HUES48 (cell line): ENCODE measurements at regions not wholly inside any gene's neighbourhood (a gene's known extent, or its start where the extent isn't known, plus 50 kb on each side); places are given as distances from the start of the nearest gene placed in this dataset.

Source experiments
- H3K27ac ChIP-seq: one replicate; pipeline ENCODE4 v1.7.0; 2013; ENCODE audit warnings: low read depth, low read length, inconsistent platforms
- H3K27me3 ChIP-seq: 2 replicates; pipeline ENCODE4 v1.6.1; 2013; ENCODE audit warnings: mild to moderate bottlenecking, low read length; ENCODE audit not compliant: control insufficient read depth, insufficient read depth
- H3K36me3 ChIP-seq: 2 replicates; pipeline ENCODE4 v1.6.1; 2013; ENCODE audit warnings: low read length; ENCODE audit not compliant: control insufficient read depth, insufficient read depth
- H3K4me1 ChIP-seq: 2 replicates; pipeline ENCODE4 v1.6.1; 2013; ENCODE audit warnings: mild to moderate bottlenecking, low read length; ENCODE audit not compliant: control insufficient read depth, insufficient read depth
- H3K4me3 ChIP-seq: 2 replicates; pipeline ENCODE4 v1.5.1; 2013; ENCODE audit warnings: mild to moderate bottlenecking, low read depth, low read length
- H3K9ac ChIP-seq: 2 replicates; pipeline ENCODE4 v1.6.1; 2013; ENCODE audit warnings: mild to moderate bottlenecking, low read depth, low read length, moderate library complexity
- H3K9me3 ChIP-seq: 2 replicates; pipeline ENCODE4 v1.6.1; 2013; ENCODE audit warnings: low read length; ENCODE audit not compliant: control insufficient read depth, insufficient read depth

DNA sequence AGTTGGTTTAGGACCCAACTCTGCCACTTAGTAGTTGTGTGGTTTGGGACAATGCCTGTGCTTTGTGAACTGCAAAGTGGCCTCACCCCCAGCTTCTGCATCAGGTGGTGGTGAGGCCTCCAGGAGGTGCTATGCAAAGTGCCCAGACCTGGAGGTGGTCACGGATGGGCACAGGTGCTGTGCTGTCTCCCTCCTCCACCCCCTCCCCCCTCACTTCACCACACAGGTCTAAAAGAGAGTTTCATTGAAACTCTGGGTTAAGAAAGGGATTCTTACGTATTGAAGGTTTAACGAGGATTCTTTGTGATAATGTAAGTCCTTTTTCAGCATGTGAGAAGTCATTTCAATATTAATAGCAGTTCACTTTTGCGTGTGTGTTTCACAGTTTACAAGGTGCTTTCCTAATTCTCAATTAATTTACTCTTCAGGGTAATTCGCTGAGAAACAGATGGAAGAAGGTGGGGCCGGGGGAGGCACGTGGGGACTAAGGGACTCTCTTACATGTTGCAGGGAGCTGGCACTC, 369.9 kb downstream of the LPIN1 start:
- Histone ChIP-seq H3K9ac (no peak overlapping the region), H3K4me3 (no peak overlapping the region), H3K27ac (no peak overlapping the region)

DNA sequence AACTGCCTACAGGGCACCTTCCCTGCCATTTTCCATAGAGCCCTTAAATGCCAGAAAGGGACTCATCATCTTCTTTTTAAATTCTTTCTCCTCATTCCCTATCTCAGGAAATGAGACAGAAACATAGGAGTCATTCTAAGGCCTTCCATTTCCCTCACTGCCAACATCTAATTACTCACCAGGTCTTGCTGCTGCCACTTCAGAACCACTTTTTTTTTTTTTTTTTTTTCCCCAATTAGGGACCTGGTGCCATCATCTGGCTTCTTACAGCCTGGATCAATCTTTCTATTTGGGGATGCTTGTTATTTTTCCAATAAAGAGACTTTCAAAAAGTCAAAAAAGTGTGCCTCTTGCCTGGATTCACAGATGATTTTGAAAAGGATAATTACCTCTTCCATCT, 373.4 kb downstream of the LPIN1 start:
- Histone ChIP-seq H3K27me3 (no peaks in the 10 kb centered on the region), H3K9me3 (no peaks in the 10 kb centered on the region)

More for the DNA sequence above, 369.9 kb downstream of the LPIN1 start:
- H3K27me3 ChIP-seq: no peaks in the 10 kb centered on the region
- no peaks in the 10 kb centered on the region for H3K36me3 ChIP-seq
- no peaks in the 10 kb centered on the region for H3K9me3 ChIP-seq
- peaks cover 7% of the 10 kb centered on the region for H3K4me1 ChIP-seq

DNA sequence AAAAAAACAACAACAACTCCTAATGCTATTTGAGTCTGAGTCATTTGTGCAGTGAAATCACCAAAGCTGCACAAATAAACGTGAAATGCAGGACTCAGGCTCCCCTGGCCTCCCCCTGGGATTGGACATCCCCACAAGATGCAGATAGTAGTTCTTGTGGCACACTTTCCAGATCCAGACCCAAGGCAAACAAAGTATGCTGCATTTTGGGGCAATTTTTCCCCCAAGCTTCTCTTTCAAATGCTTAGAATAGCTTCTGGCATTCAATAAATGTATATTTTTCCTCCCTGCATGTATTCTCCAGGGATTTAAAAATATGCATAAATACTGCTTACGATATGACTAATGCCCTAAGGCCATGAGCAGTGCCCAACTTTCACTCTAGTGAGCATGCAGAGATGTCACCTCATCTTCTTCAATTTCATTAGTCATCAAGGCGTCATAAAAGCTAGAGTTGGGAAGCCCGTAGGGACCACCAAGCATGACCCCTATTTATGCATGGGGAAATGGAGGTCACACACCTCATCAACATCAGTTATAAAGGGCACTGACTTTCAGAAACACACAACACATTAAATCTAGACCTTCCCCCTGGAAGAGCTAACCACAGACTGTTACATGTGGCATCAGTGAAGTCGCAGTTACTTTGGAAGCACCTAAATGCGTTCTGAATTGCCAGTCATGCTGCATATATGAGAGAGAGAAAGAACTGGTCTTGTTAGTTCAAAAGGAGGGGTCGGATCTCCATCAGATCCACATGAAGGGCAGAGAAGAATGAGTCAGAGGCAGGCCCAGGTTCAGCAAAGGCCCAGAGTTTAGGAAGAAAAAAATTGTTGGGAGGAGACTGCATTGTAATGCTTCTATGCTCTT, 374.1 kb downstream of the LPIN1 start:
- Histone ChIP-seq H3K4me1 (peaks cover 7% of the 10 kb centered on the region), H3K9me3 (no peaks in the 10 kb centered on the region), H3K9ac (no peak overlapping the region), H3K27ac (no peak overlapping the region), H3K4me3 (no peak overlapping the region), H3K36me3 (no peaks in the 10 kb centered on the region), H3K27me3 (no peaks in the 10 kb centered on the region)

More for the DNA sequence above, 373.4 kb downstream of the LPIN1 start:
- Histone ChIP-seq H3K36me3 (no peaks in the 10 kb centered on the region), H3K9ac (no peak overlapping the region), H3K27ac (no peak overlapping the region), H3K4me1 (peaks cover 7% of the 10 kb centered on the region), H3K4me3 (no peak overlapping the region)

DNA sequence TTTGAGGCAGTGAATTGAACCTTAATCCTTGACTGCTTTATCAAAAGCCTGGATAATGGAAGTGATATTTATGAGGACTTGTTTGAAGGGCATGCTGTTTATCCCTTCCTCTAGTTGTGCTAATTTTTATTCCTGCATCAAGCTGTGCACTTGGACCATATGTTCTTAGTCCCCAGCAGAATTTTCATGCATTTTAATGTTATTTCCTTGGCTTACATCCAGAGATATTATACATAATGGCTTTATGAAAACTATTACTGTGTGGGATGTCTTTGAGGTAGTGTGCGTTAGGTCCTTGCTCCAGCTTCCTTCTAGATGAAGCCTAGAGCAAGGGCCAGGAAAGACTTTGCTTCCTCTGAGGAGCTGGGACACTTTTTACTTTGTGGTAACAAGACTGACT, 378.4 kb downstream of the LPIN1 start:
- Histone ChIP-seq H3K4me3 (no peak overlapping the region), H3K9me3 (no peaks in the 10 kb centered on the region), H3K9ac (no peak overlapping the region), H3K27ac (no peak overlapping the region), H3K4me1 (no peaks in the 10 kb centered on the region), H3K36me3 (no peaks in the 10 kb centered on the region), H3K27me3 (no peaks in the 10 kb centered on the region)

DNA sequence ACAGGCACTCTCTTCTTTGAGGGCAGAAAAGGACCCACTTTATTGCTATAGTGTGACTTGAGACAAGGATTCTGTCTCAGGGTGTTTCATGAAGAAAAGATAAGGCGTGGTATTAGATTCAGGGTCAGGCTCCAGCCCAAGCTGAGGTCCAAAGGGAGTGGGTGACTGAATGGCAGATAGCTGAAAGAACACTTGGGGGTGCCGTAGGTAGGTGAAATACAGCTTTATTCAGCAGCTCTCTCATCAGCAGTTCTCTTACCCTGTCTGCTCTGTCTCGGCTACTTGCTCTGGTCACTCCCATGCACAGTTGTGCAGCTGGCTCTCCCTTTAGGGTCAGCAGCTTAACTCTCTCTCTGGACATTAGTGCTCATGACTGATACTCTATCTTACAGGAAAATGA, 379.9 kb downstream of the LPIN1 start:
- H3K9ac ChIP-seq: no peak overlapping the region
- H3K9me3 ChIP-seq: no peaks in the 10 kb centered on the region
- H3K36me3 ChIP-seq: no peaks in the 10 kb centered on the region
- H3K27ac ChIP-seq: no peak overlapping the region
- no peak overlapping the region for H3K4me3 ChIP-seq
- H3K27me3 ChIP-seq: no peaks in the 10 kb centered on the region
- no peaks in the 10 kb centered on the region for H3K4me1 ChIP-seq

DNA sequence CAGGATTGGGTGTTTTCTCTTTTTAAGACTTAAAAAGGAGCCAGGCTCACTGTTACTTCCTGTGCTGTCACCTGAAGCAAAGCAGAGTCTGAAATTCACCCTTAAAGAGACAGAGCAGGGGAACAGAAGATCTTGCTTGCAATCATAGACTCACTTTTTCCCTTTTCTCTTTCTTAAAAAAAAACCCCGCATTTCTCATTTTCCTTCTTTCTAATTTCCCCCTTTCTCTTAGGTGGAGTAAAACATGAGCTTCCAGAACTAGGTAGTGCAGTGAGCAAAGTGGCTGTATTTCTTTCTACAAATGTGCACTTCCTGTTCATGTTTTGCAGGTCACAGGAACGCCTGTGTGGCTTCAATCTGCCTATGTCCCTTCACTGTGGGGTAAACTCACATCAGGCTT, 381.2 kb downstream of the LPIN1 start:
- H3K36me3 ChIP-seq: no peaks in the 10 kb centered on the region
- H3K4me3 ChIP-seq: no peak overlapping the region
- H3K27me3 ChIP-seq: no peaks in the 10 kb centered on the region
- H3K27ac ChIP-seq: no peak overlapping the region
- H3K9me3 ChIP-seq: no peaks in the 10 kb centered on the region
- no peak overlapping the region for H3K9ac ChIP-seq
- no peaks in the 10 kb centered on the region for H3K4me1 ChIP-seq

DNA sequence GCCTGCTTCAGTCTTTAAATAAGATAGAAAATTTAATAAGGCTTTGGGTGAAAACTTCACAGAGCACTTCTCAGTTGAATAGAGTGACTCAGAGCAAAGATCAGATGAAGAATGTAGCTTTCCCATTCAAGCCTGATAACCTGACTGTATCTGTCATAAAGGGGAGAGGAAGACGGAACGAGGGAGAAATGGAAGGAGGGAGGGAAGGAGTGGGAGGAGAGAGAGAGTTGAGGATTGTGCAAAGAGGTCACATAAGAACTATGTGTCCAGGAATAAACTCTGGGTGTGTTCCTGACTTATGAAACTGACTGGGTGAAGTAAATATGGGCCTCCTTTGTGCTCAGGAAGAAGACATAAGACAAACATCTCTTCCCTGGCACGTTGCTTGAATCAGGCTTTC, 385.5 kb downstream of the LPIN1 start:
- no peak overlapping the region for H3K4me3 ChIP-seq
- no peak overlapping the region for H3K9ac ChIP-seq
- no peaks in the 10 kb centered on the region for H3K4me1 ChIP-seq
- H3K27ac ChIP-seq: no peak overlapping the region
- H3K27me3 ChIP-seq: no peaks in the 10 kb centered on the region
- H3K36me3 ChIP-seq: no peaks in the 10 kb centered on the region
- H3K9me3 ChIP-seq: no peaks in the 10 kb centered on the region

DNA sequence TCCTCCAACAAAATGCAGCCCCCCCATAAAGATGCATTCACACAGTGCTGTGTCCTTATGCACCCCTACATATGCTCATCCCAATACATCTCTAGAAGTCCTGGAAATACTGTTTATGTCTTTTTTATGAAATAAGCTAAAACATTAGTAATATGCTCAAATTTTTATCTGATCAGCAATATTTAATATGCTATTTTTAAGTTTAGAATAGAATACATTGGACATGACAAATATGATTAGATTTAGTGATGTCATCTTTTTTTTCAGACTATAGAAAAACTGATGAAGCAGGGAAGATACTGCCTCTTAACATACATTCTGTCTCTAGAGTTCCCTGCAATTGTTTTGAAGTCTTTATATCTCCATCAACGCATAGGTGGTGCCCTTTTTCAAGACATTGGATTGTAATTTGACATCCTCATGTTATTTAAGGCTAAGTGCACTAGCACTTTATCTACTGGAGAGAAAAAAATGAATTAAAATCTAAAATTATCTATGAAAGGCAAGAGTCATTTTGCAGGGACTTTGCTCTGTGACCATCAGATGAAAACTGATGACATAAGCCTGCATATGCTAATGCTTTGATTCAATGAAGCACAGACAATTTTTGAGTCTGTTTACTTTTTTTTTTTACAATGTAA, 395.3 kb downstream of the LPIN1 start:
- no peak overlapping the region for H3K4me3 ChIP-seq
- H3K9ac ChIP-seq: no peak overlapping the region
- no peaks in the 10 kb centered on the region for H3K27me3 ChIP-seq
- no peaks in the 10 kb centered on the region for H3K9me3 ChIP-seq
- H3K27ac ChIP-seq: no peak overlapping the region
- H3K36me3 ChIP-seq: no peaks in the 10 kb centered on the region
- H3K4me1 ChIP-seq: no peaks in the 10 kb centered on the region

DNA sequence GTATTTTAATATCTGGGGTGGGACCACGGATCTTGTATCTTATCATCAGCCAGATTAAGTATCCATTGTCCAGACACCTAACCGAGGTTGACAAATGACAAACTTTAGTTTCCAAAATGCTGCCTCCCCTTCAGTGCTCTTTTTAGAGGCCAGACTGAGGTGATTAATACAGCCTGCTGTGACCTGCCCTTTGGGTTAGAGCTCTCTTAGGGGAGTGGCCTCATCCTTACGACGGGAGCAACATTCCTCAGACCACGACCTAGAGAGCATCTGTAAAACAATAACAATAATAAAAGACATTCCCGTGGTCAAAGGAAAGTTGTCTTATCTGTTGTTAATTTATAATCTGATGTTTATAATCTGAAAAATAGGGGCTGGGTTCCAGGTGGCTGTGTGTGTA, 405.3 kb downstream of the LPIN1 start:
- H3K4me3 ChIP-seq: no peak overlapping the region
- peaks cover 9% of the 10 kb centered on the region; the same call in 1 of the 2 replicates for H3K4me1 ChIP-seq
- H3K9me3 ChIP-seq: no peaks in the 10 kb centered on the region
- no peak overlapping the region for H3K27ac ChIP-seq
- H3K9ac ChIP-seq: no peak overlapping the region
- H3K27me3 ChIP-seq: peaks cover 8% of the 10 kb centered on the region
- no peaks in the 10 kb centered on the region for H3K36me3 ChIP-seq

DNA sequence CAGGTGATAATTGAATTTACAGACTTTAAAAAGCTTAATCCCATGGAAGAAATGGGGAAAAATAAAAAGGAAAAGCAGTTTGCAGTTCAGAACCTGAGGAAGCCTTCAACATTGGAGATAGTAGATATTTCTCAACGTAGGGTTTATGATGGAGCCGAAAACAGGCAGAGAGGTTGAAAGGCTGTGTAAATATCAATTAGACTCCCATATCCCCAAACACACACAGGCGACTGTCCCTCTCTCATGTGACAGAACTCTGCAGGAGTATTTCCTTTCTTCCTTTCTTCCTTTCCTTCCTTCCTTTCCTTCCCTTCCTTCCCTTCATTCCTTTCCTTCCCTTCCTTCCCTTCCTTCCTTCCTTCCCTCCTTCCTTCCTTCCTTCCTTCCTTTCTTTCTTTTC, 406.5 kb downstream of the LPIN1 start:
- no peak overlapping the region for H3K4me3 ChIP-seq
- no peaks in the 10 kb centered on the region for H3K9me3 ChIP-seq
- H3K36me3 ChIP-seq: no peaks in the 10 kb centered on the region
- H3K27me3 ChIP-seq: peaks cover 8% of the 10 kb centered on the region
- peaks cover 9% of the 10 kb centered on the region; the same call in 1 of the 2 replicates for H3K4me1 ChIP-seq
- no peak overlapping the region for H3K9ac ChIP-seq
- H3K27ac ChIP-seq: no peak overlapping the region
